Head of caudate nucleus (tissue), 42 donors: ENCODE measurements at regions not wholly inside any gene's neighbourhood (a gene's known extent, or its start where the extent isn't known, plus 50 kb on each side); places are given as distances from the start of the nearest gene placed in this dataset.
A peak's percentile ranks its signal among the peaks of the same experiment; 100 is the strongest.

Experiments used
- DNase-seq, 42 donors: peaks; one replicate each; pipeline versions ENCODE4 v3.0.0 to v3.0.0-alpha.2; 2020 to 2021; ENCODE audit warnings: mixed read lengths in 7 of 42
- intact Hi-C: fragments of 100-400 bp; cut with DNase I; formaldehyde crosslinking; loops from one replicate; pipeline ENCODE4 v1.15.0; 2022

DNA sequence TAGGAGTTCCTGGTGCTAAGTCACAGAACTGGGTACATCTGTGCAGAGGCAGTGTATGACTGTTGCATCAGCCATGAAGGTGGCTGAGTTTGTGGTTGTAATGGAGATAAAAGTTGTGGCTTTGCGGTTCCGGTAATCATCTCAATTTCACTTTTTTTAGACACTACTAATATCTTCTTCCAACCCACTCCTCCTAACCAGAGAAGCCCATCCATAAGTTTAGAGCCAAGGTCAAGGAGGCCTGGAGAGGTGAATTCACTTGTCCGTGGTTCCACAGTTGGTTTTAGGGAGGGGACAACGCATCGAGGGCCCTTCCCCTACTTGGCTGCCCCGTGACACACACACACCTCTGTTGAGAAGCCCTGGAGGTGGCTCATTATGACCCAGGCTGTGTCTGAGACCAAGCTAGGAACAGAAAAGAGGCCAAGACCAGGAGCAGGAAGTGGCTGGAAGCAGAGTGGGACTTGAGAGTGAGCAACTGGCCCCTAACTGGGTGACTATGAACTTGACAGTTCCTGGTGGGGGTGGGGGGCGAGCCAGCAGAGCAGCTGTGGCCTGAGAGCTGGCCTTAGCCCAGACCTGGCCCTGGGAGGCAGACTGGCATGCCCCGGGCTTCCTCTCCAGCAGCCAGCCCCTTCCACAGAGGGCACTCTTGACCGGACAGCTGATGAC is 66.8 kb upstream of the COL13A1 start:
- intact Hi-C loops: no loop called here
- DNase-seq: no peak

DNA sequence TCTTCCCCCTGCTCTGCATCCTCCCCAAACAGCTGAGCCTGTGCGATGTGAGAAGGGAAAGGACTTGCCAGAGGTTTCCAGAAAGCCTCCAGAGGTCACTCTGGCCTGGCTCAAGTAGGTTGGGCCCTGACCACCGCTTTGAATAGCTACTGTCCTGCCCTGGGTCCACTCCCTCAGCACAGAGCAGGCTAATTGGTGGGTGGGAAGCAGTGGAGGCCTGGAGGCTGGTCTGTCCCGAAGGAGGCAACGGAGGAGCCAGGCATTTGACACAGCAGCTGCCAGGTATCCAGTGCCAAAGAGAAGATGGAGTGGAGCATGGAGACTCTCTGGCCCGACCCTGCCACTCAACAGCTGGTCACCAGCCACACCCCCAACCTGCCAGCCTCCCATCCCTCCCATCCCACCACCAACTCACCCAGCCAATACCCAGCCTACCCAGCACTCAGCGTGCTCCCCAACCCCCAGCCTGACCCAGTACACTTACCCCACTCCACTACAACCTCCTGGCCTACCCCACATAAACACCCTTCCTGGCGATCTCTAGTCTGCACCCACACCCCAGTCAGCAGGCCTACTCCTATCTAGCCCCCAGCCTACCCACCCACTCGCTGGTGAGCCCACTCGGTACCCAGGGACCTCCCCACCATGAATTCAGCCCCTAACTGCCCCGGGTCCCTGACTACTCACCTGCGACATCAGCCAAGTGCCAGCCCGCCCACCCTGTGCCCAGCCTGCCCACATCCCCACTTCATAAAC is 64.6 kb upstream of the COL13A1 start:
- intact Hi-C loops: no loop called here
- no peak for DNase-seq

- intact Hi-C loops: no loop called here
- DNase-seq: peak in 1 of 42 donors; percentile 28
Observed at GRCh38 chr10:69738071-69738470, 63.6 kb upstream of the COL13A1 start.

DNA sequence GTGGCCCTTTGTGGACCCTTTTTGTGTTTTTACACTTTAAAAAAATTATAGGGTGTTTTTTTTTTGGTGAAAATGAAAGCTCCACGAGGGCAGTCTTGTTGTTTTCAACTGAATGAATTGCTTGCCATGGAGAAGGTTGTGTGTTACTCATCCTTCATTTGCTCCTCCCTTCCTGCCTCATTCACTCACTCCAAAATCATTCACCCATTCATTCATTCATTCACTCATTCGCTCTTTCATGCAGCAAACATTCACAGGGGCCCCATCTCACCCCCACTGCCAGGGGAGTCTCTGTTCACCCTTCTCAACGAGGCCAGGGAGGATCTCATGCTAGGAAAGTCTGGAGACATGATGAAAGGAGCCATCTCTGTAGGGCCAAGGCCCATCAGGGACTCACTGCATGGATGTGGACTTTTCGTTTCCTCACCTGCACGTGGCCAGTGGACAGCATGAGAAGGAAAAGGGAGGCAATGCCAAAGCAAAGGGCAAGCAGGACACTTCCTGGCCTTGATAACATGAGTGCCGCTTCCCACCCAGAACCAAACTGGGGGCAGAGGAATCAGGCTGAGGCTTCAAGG is 62.8 kb upstream of the COL13A1 start:
- intact Hi-C loops: no loop called here
- DNase-seq: no peak

DNA sequence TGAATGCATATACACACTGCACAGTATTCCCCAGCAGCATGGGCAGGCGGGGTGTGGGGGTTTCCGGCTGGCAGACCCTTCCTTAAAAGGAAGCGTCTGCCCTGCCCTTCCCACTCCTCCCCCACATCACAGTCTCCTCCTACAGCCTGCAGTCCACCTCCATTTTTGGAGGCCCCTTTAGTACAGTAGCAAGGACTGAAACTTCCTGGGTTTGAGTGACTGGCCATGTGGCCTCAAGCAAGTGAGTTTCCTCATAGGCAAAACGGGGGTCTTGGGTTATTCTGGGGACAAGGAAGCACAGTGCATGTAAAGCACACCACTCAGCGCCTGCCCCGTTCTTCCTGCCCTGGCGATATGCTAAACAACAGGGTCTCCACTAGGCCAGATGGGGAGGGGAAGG is 62.1 kb upstream of the COL13A1 start:
- no peak for DNase-seq
- intact Hi-C loops: no loop called here

DNA sequence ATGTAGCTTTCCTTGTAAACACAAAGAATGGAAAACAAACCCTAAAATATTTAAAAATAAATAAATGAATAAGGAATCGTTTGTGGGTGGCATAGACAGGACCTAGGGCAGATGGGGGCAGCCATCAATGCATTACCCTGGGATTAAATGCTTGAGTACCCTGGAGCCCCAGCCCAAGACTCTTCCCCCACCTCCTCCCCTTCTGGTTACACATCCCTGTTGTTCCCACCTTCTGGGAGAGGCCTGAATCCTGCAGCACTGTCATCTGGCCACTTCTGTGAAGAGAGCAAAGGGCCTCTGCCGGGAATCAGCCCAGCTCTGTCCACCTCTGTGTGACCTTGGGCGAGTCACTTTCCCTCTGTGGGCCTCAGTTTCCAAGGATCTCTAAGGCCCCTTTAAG is 61.6 kb upstream of the COL13A1 start:
- DNase-seq: no peak
- intact Hi-C loops: no loop called here

GRCh38 chr10:69741252-69741651 is 60.5 kb upstream of the COL13A1 start:
- intact Hi-C loops: no loop called here

GRCh38 chr10:69741671-69742355 is 59.9 kb upstream of the COL13A1 start:
- intact Hi-C loops: no loop called here
- DNase-seq: no peak

More at GRCh38 chr10:69741252-69741651, 60.5 kb upstream of the COL13A1 start:
- no peak for DNase-seq

GRCh38 chr10:69742356-69742695 is 59.4 kb upstream of the COL13A1 start:
- DNase-seq: no peak
- intact Hi-C loops: no loop called here

DNA sequence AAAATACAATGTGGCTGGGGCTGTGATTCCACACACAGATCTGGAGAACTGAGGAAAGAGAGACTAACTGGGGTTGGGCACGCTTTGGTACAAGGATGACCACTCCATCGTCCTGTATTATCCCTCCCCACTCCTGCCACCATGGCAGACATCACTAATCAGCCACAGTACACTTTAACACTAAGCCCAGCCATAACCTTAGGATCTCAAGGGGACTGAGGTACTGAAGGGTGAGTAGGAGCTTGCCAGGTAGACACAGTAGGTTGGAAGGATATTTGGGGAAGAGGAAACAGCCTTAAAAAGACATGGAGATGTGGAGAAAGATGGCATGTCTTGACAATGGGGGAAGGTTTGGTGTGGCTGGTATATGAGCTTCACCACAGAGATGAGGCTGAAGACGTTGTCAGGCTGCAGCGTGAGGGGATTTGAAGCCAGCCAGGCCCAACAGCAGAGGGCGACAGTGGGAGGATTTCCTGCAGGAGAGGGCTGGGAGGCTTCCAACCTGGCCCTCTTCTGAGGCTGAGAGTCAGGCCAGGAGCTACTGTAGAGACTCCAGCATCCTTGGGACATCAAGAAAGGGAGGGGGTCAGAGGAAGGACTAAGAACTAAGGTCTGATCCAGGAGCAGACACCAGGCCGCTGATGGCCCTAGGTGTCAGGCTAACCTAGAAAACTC is 58.6 kb upstream of the COL13A1 start:
- DNase-seq: peak in 24 of 42 donors; percentile 19 to 60 (median 38)
- intact Hi-C loops: no loop called here

GRCh38 chr10:69744971-69745370 is 56.7 kb upstream of the COL13A1 start:
- no peak for DNase-seq
- intact Hi-C loops: no loop called here

- intact Hi-C loops: no loop called here
- DNase-seq: no peak
Observed at GRCh38 chr10:69745698-69746097, 56.0 kb upstream of the COL13A1 start.

GRCh38 chr10:69747179-69747578 is 54.5 kb upstream of the COL13A1 start:
- DNase-seq: no peak

GRCh38 chr10:69748621-69749020 is 53.1 kb upstream of the COL13A1 start:
- intact Hi-C loops: no loop called here
- no peak for DNase-seq

More at GRCh38 chr10:69747179-69747578, 54.5 kb upstream of the COL13A1 start:
- intact Hi-C loops: no loop called here

DNA sequence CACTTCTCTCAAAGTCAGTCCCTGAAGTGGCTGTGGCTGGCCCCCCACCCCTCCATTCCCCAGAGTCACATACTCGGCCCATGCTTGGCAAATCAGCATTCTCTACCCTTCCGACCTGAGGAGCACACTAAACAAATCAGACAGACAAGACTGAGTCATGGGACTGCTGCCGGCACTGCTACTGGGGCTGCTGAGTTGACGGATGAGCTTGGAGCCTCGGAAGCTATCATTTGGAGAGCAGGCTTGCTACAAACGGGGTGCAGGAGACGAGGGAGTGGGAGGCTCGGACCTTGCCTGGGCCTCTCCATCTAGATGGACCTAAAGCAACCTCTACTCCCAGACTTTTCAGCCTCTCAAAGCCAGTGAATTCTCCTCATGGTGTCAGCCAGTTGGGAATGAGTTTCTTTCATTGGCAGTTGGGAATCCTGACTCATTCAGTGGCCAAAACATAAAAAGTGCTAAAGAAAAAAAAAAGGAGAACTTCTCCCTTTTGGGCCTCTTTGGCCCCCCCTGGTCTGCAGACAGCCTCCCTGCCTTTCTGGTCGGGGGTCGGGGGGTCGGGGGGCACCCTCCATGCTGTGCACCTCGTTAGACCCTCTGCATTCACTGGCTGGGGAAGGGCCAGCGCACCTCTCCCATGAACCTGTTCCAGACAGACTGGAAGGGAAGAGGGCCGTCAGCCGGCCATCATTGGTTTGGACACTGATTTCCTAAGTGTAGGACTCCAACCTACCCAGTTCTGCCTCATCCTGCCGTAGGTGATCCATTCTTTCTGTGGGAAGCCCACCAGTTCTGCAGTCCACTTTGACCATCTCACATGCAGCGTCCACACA is 52.3 kb upstream of the COL13A1 start:
- DNase-seq: peak in 2 of 42 donors; percentile 9 to 18
- intact Hi-C loops: no loop called here

GRCh38 chr10:69750011-69750373 is 51.7 kb upstream of the COL13A1 start:
- DNase-seq: no peak
- intact Hi-C loops: no loop called here

DNA sequence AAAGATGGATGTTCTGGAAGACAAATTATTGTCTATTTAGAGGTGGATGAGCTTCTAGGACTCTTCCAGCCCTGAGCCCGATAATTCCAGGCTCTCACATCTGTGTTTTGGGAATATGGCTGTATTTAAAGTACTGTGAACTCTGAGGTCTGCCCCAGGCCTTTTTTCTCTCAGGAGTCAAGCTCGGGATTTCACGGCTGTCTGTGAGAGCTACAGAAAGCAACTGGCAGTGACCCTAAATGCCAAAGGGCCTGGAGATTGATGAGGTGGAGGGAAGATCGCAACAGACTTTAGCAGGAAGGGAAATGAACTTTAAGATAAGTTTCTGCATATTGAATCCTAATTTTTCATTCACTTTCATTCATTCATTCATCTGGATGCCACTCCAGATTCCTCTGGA is 51.0 kb upstream of the COL13A1 start:
- intact Hi-C loops: no loop called here
- no peak for DNase-seq

- intact Hi-C loops: no loop called here
- DNase-seq: peak in 35 of 42 donors; percentile 9 to 87 (median 50)
Observed at GRCh38 chr10:69751214-69751613, 50.5 kb upstream of the COL13A1 start.
